Activated naive CD8-positive, alpha-beta T cell treated with anti-CD3 and anti-CD28 coated beads, Interleukin-2, amount 10 ng/mL, durations not matched to agents 7 days and 5 days (primary cell): ENCODE measurements at regions not wholly inside any gene's neighbourhood (a gene's known extent, or its start where the extent isn't known, plus 50 kb on each side); places are given as distances from the start of the nearest gene placed in this dataset.

ENCODE experiments used
- ATAC-seq: fragments of 150-1000 bp; cut with Tn5 transposase; one replicate; pipeline ENCODE4 v1.10.0; 2021; ENCODE audit warnings: low read depth, moderate library complexity
- POLR2A ChIA-PET: fragments of 350-600 bp; sonication (Branson Sonifier 250); formaldehyde crosslinking; loops from one replicate; lab custom pipeline; 2021; ENCODE audit warnings: antibody characterized with exemption; lab: Charles Lee
- DNase-seq: peaks from one replicate; pipeline ENCODE4 v3.0.0; 2021
- H3K27ac Mint-ChIP-seq: one replicate; pipeline ENCODE4 v1.8.0; 2022; ENCODE audit warnings: mild to moderate bottlenecking, mixed read lengths
- H3K27me3 Mint-ChIP-seq: one replicate; pipeline ENCODE4 v1.8.0; 2022; ENCODE audit warnings: mild to moderate bottlenecking, moderate library complexity, mixed read lengths
- H3K36me3 Mint-ChIP-seq: one replicate; pipeline ENCODE4 v1.8.0; 2021; ENCODE audit warnings: mild to moderate bottlenecking, mixed read lengths
- H3K4me1 Mint-ChIP-seq: one replicate; pipeline ENCODE4 v1.8.0; 2021; ENCODE audit warnings: mixed read lengths
- H3K4me3 Mint-ChIP-seq: one replicate; pipeline ENCODE4 v1.8.0; 2022; ENCODE audit warnings: mild to moderate bottlenecking, moderate library complexity, mixed read lengths
- H3K9me3 Mint-ChIP-seq: one replicate; pipeline ENCODE4 v1.8.0; 2021; ENCODE audit warnings: mixed read lengths

- ATAC-seq (no peak), DNase-seq (no peak)
- Mint-ChIP-seq H3K9me3 (peaks cover 2% of the 10 kb centered on the region), H3K4me1 (no peaks in the 10 kb centered on the region), H3K27ac (no peak overlapping the region), H3K4me3 (no peak overlapping the region), H3K27me3 (no peaks in the 10 kb centered on the region), H3K36me3 (no peaks in the 10 kb centered on the region)
- POLR2A ChIA-PET, result no interaction called here
Measured at GRCh38 chr4:130653842-130654241, 1557.9 kb downstream of the C4orf33 start.

- POLR2A ChIA-PET, result no interaction called here
- H3K36me3 Mint-ChIP-seq, result no peaks in the 10 kb centered on the region
- no peak for ATAC-seq
- no peak overlapping the region for H3K4me3 Mint-ChIP-seq
- H3K4me1 Mint-ChIP-seq, result no peaks in the 10 kb centered on the region
- no peak overlapping the region for H3K27ac Mint-ChIP-seq
- no peaks in the 10 kb centered on the region for H3K9me3 Mint-ChIP-seq
- DNase-seq, result no peak
- no peaks in the 10 kb centered on the region for H3K27me3 Mint-ChIP-seq
Measured at GRCh38 chr4:130659320-130659719, 1563.4 kb downstream of the C4orf33 start.

GRCh38 chr4:130668859-130669258 lies 1572.9 kb downstream of the C4orf33 start:
- no peak overlapping the region for H3K27ac Mint-ChIP-seq
- no peak for ATAC-seq
- no peak for DNase-seq
- POLR2A ChIA-PET, result no interaction called here
- no peak overlapping the region for H3K4me3 Mint-ChIP-seq
- peaks cover 4% of the 10 kb centered on the region for H3K9me3 Mint-ChIP-seq
- H3K27me3 Mint-ChIP-seq, result no peaks in the 10 kb centered on the region
- H3K4me1 Mint-ChIP-seq, result no peaks in the 10 kb centered on the region
- no peaks in the 10 kb centered on the region for H3K36me3 Mint-ChIP-seq

GRCh38 chr4:130675266-130675665 lies 1579.3 kb downstream of the C4orf33 start:
- no peaks in the 10 kb centered on the region for H3K36me3 Mint-ChIP-seq
- POLR2A ChIA-PET, result no interaction called here
- no peaks in the 10 kb centered on the region for H3K27me3 Mint-ChIP-seq
- DNase-seq, result no peak
- no peak overlapping the region for H3K4me3 Mint-ChIP-seq
- H3K4me1 Mint-ChIP-seq, result no peaks in the 10 kb centered on the region
- peaks cover 4% of the 10 kb centered on the region for H3K9me3 Mint-ChIP-seq
- no peak for ATAC-seq
- no peak overlapping the region for H3K27ac Mint-ChIP-seq

DNA sequence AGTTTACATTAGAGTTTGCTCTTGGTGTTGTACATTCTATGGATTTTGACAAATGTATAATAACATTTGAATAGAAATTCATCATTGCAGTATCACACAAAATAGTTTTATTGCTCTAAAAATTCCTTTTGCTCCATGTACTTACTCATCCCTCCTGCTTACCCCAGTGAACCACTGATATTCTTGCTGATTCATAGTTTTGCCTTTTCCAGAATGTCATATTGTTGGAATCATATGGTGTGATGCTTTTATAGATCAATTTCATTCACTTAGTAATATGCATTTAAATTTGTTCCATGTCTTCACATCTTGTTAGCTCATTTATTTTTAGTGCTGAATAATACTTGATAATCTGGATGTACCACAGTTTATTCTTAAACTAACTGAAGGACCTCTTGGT lies 1593.2 kb downstream of the C4orf33 start:
- Mint-ChIP-seq H3K4me3 (no peak overlapping the region), H3K27ac (no peak overlapping the region), H3K27me3 (no peaks in the 10 kb centered on the region), H3K9me3 (peaks cover 1% of the 10 kb centered on the region), H3K4me1 (no peaks in the 10 kb centered on the region), H3K36me3 (no peaks in the 10 kb centered on the region)
- ATAC-seq, result no peak
- POLR2A ChIA-PET, result no interaction called here
- no peak for DNase-seq

- no peaks in the 10 kb centered on the region for H3K9me3 Mint-ChIP-seq
- ATAC-seq (no peak), DNase-seq (no peak)
- H3K4me1 Mint-ChIP-seq, result no peaks in the 10 kb centered on the region
- H3K27ac Mint-ChIP-seq, result no peak overlapping the region
- no peaks in the 10 kb centered on the region for H3K27me3 Mint-ChIP-seq
- H3K36me3 Mint-ChIP-seq, result no peaks in the 10 kb centered on the region
- H3K4me3 Mint-ChIP-seq, result no peak overlapping the region
- POLR2A ChIA-PET, result no interaction called here
Measured at GRCh38 chr4:130698251-130698650, 1602.3 kb downstream of the C4orf33 start.

GRCh38 chr4:130699004-130699403 lies 1603.1 kb downstream of the C4orf33 start:
- Mint-ChIP-seq H3K27ac (no peak overlapping the region), H3K4me1 (no peaks in the 10 kb centered on the region), H3K4me3 (no peak overlapping the region), H3K27me3 (no peaks in the 10 kb centered on the region), H3K36me3 (no peaks in the 10 kb centered on the region), H3K9me3 (no peaks in the 10 kb centered on the region)
- no peak for ATAC-seq
- POLR2A ChIA-PET, result no interaction called here
- DNase-seq, result no peak

- no peak overlapping the region for H3K4me3 Mint-ChIP-seq
- H3K4me1 Mint-ChIP-seq, result no peaks in the 10 kb centered on the region
- no peak for DNase-seq
- POLR2A ChIA-PET, result no interaction called here
- ATAC-seq, result no peak
- H3K9me3 Mint-ChIP-seq, result peaks cover 2% of the 10 kb centered on the region
- no peak overlapping the region for H3K27ac Mint-ChIP-seq
- no peaks in the 10 kb centered on the region for H3K36me3 Mint-ChIP-seq
- no peaks in the 10 kb centered on the region for H3K27me3 Mint-ChIP-seq
Measured at GRCh38 chr4:130703211-130703935, 1607.4 kb downstream of the C4orf33 start.

GRCh38 chr4:130705023-130705422 lies 1609.1 kb downstream of the C4orf33 start:
- H3K4me1 Mint-ChIP-seq, result no peaks in the 10 kb centered on the region
- peaks cover 2% of the 10 kb centered on the region for H3K9me3 Mint-ChIP-seq
- H3K4me3 Mint-ChIP-seq, result no peak overlapping the region
- DNase-seq, result no peak
- no peak for ATAC-seq
- POLR2A ChIA-PET, result no interaction called here
- no peaks in the 10 kb centered on the region for H3K27me3 Mint-ChIP-seq
- no peak overlapping the region for H3K27ac Mint-ChIP-seq
- H3K36me3 Mint-ChIP-seq, result no peaks in the 10 kb centered on the region

DNA sequence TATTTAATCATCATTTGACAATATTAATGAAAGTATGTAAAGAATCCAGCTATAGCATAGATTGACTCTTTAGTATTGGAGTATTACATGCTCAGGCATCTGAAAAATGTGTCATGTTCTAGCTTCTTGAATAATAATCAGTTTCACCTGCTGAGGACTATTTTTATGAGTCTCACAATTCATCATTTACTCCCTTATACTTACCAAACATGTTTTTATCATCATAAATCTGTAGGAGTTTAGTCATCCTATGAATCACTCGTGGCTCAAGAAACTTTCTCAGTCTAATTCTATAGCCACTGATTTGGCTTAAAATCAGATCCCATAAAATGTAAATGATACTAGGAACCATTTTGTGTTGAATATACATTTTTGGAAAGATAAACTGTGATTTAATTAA lies 1616.1 kb downstream of the C4orf33 start:
- Mint-ChIP-seq H3K9me3 (peaks cover 2% of the 10 kb centered on the region), H3K4me3 (no peak overlapping the region), H3K4me1 (no peaks in the 10 kb centered on the region), H3K27me3 (no peaks in the 10 kb centered on the region), H3K27ac (no peak overlapping the region), H3K36me3 (no peaks in the 10 kb centered on the region)
- ATAC-seq (no peak), DNase-seq (no peak)
- POLR2A ChIA-PET, result no interaction called here

DNA sequence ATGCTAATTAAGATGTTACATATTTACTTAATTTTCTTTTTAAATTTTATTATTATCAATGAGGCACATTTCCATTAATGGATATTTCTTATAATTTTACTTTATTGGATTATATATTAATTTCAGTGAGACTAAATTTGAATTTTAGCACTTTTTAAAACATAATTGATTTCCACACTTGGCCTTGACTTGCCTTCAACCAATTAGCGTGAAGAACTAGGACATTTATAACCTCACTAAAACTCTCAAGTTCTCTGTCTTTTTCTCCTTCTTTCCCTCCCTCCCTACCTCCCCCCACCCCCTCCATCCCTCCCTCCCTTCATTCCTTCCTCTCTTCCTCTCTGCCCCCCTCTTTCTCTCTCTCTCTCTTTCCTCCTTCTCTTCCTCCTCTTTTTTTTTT lies 1618.1 kb downstream of the C4orf33 start:
- POLR2A ChIA-PET, result no interaction called here
- Mint-ChIP-seq H3K27ac (no peak overlapping the region), H3K4me1 (no peaks in the 10 kb centered on the region), H3K27me3 (no peaks in the 10 kb centered on the region), H3K9me3 (no peaks in the 10 kb centered on the region), H3K36me3 (no peaks in the 10 kb centered on the region), H3K4me3 (no peak overlapping the region)
- DNase-seq (no peak), ATAC-seq (no peak)

- DNase-seq (no peak), ATAC-seq (no peak)
- no peak overlapping the region for H3K27ac Mint-ChIP-seq
- no peaks in the 10 kb centered on the region for H3K9me3 Mint-ChIP-seq
- H3K4me1 Mint-ChIP-seq, result no peaks in the 10 kb centered on the region
- H3K27me3 Mint-ChIP-seq, result no peaks in the 10 kb centered on the region
- H3K4me3 Mint-ChIP-seq, result no peak overlapping the region
- H3K36me3 Mint-ChIP-seq, result no peaks in the 10 kb centered on the region
- POLR2A ChIA-PET, result no interaction called here
Measured at GRCh38 chr4:130722361-130722760, 1626.4 kb downstream of the C4orf33 start.

- Mint-ChIP-seq H3K27me3 (no peaks in the 10 kb centered on the region), H3K36me3 (no peaks in the 10 kb centered on the region), H3K9me3 (peaks cover 4% of the 10 kb centered on the region), H3K4me1 (no peaks in the 10 kb centered on the region), H3K27ac (no peak overlapping the region), H3K4me3 (no peak overlapping the region)
- DNase-seq (no peak), ATAC-seq (no peak)
- POLR2A ChIA-PET, result no interaction called here
Measured at GRCh38 chr4:130736436-130737185, 1640.7 kb downstream of the C4orf33 start.

DNA sequence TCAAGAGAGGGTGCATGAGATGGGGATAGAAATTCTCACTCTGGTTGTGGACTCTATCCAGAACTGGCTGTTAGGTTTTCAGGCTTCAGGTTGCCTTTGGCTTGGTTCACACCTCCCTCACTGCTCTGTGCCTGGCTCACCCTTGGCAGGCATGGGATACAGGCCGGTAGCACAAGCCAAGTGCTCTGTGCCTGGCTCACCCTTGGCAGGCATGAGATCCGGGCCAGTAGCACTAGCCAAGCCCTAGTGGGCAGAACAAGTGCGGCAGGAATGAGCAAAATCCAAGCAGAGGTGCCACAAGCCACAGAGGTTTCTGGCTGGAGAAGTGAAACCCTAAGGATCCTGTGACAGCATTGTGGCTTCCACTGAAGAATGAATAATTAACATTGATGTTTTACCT lies 1642.3 kb downstream of the C4orf33 start:
- peaks cover 3% of the 10 kb centered on the region for H3K9me3 Mint-ChIP-seq

More for the DNA sequence above, 1642.3 kb downstream of the C4orf33 start:
- H3K36me3 Mint-ChIP-seq, result no peaks in the 10 kb centered on the region
- no peak overlapping the region for H3K27ac Mint-ChIP-seq
- H3K27me3 Mint-ChIP-seq, result no peaks in the 10 kb centered on the region
- H3K4me3 Mint-ChIP-seq, result no peak overlapping the region
- H3K4me1 Mint-ChIP-seq, result no peaks in the 10 kb centered on the region
- POLR2A ChIA-PET, result no interaction called here
- no peak for ATAC-seq
- no peak for DNase-seq
